ENCODE measurements at regions not wholly inside any gene's neighbourhood (a gene's known extent, or its start where the extent isn't known, plus 50 kb on each side); places are given as distances from the start of the nearest gene placed in this dataset.
"Not testable (repeated sequence)": the region's sequence is repeated elsewhere in the genome, so short reads cannot be mapped to it uniquely, and the experiment has no call there.

DNA sequence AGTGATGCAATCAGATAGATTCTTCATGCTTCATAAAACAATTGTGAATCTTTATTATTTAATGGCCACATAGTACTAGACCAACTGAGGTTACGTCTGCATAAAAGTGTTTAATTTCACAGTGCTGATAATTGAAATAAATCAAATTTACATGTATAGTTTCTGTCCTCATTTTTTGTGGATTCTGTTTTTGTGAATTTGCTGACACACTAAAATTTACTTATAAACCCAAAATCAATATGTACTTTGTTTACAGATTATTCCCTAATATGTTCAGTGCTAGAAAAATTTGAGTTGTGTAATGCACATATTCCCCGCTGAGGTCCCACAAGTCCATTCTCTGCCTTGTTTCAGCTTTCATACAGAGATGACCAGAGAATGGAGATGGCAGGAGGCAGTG is 759.8 kb downstream of the CENPC start:
- DNase-seq, result no peak
- Histone ChIP-seq H4K20me1 (ENCODE audit: insufficient read depth) (no peaks in the 10 kb centered on the region), H3K4me3 (ENCODE audit: low read depth in 2 of 2, low read length in 1 of 2) (no peak overlapping the region), H3K4me2 (no peak overlapping the region), H3K27ac (ENCODE audit: low read depth in 2 of 2, low read length in 1 of 2) (no peak overlapping the region), H3K9me2 (no peaks in the 10 kb centered on the region), H3F3A (replicated peaks; ENCODE audit: insufficient read depth) (no peaks in the 10 kb centered on the region), H3K36me3 (replicated peaks in 1 of 2; ENCODE audit: control insufficient read depth in 1 of 2, insufficient read depth in 2 of 2, low read length in 1 of 2) (no peaks in the 10 kb centered on the region), H3K27me3 (ENCODE audit: insufficient read depth) (no peaks in the 10 kb centered on the region), H3K9me3 (no peaks in the 10 kb centered on the region), H3K79me2 (ENCODE audit: insufficient read depth) (no peaks in the 10 kb centered on the region), H3K4me1 (ENCODE audit: control insufficient read depth in 1 of 2, insufficient read depth in 2 of 2, low read depth in 1 of 2, low read length in 1 of 2) (no peaks in the 10 kb centered on the region), H3K9ac (no peak overlapping the region), H2AFZ (ENCODE audit: low read depth) (no peak overlapping the region)
- TF ChIP-seq, protein P1, sequence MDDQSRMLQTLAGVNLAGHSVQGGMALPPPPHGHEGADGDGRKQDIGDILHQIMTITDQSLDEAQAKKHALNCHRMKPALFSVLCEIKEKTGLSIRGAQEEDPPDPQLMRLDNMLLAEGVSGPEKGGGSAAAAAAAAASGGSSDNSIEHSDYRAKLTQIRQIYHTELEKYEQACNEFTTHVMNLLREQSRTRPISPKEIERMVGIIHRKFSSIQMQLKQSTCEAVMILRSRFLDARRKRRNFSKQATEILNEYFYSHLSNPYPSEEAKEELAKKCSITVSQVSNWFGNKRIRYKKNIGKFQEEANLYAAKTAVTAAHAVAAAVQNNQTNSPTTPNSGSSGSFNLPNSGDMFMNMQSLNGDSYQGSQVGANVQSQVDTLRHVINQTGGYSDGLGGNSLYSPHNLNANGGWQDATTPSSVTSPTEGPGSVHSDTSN (IDR thresholded peaks at IDR 0.05), result no peak
- TF ChIP-seq FOXM1 (IDR thresholded peaks at IDR 0.05; ENCODE audit: low read depth), result no peak
- TF ChIP-seq CTCF (IDR thresholded peaks at IDR 0.05), result no peak
- no peak for TF ChIP-seq FOXJ3 (CRISPR knock-in tag; IDR thresholded peaks at IDR 0.05)
- TF ChIP-seq GATA2 (CRISPR knock-in tag; IDR thresholded peaks at IDR 0.05), result no peak
- TF ChIP-seq TAF1 (IDR thresholded peaks at IDR 0.05; ENCODE audit: borderline replicate concordance, low read depth, low read length), result no peak
- no peak for TF ChIP-seq EP300 (IDR thresholded peaks at IDR 0.05; ENCODE audit: borderline replicate concordance in 1 of 2, low read depth in 1 of 2, low read length in 1 of 2)
- TF ChIP-seq TEAD4 (IDR thresholded peaks at IDR 0.05; ENCODE audit: borderline replicate concordance, insufficient read depth), result no peak
- ChIA-PET CTCF (no interaction called here), POLR2A (no interaction called here)
- 12% methylated on average over 2 of the region's 2 CpGs for WGBS (ENCODE audit: low lambda C conversion rate)

- 41% methylated on average over 13 of the region's 18 CpGs for WGBS (ENCODE audit: low lambda C conversion rate)
- H3F3A ChIP-seq (replicated peaks; ENCODE audit: insufficient read depth); H3K4me3 ChIP-seq (ENCODE audit: low read depth in 2 of 2, low read length in 1 of 2); H3K9me3 ChIP-seq; H3K9ac ChIP-seq; H3K27ac ChIP-seq (ENCODE audit: low read depth in 2 of 2, low read length in 1 of 2); H4K20me1 ChIP-seq (ENCODE audit: insufficient read depth); H3K27me3 ChIP-seq (ENCODE audit: insufficient read depth); H3K36me3 ChIP-seq (replicated peaks in 1 of 2; ENCODE audit: control insufficient read depth in 1 of 2, insufficient read depth in 2 of 2, low read length in 1 of 2); H3K4me2 ChIP-seq; DNase-seq; H3K9me2 ChIP-seq; CTCF ChIA-PET; H3K79me2 ChIP-seq (ENCODE audit: insufficient read depth); POLR2A ChIA-PET; H2AFZ ChIP-seq (ENCODE audit: low read depth); H3K4me1 ChIP-seq (ENCODE audit: control insufficient read depth in 1 of 2, insufficient read depth in 2 of 2, low read depth in 1 of 2, low read length in 1 of 2): not testable (repeated sequence)
Observed at GRCh38 chr4:66782751-66783150, 762.6 kb downstream of the CENPC start.

- TF ChIP-seq CTCF (IDR thresholded peaks at IDR 0.05), result peak; percentile 21; the same call in 1 of the 2 replicates
- TF ChIP-seq, protein P2, sequence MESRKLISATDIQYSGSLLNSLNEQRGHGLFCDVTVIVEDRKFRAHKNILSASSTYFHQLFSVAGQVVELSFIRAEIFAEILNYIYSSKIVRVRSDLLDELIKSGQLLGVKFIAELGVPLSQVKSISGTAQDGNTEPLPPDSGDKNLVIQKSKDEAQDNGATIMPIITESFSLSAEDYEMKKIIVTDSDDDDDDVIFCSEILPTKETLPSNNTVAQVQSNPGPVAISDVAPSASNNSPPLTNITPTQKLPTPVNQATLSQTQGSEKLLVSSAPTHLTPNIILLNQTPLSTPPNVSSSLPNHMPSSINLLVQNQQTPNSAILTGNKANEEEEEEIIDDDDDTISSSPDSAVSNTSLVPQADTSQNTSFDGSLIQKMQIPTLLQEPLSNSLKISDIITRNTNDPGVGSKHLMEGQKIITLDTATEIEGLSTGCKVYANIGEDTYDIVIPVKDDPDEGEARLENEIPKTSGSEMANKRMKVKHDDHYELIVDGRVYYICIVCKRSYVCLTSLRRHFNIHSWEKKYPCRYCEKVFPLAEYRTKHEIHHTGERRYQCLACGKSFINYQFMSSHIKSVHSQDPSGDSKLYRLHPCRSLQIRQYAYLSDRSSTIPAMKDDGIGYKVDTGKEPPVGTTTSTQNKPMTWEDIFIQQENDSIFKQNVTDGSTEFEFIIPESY (IDR thresholded peaks at IDR 0.05; ENCODE audit: borderline replicate concordance, low read depth), result no peak
- H3K4me2 ChIP-seq, result no peak overlapping the region
- H3K4me1 ChIP-seq (ENCODE audit: control insufficient read depth in 1 of 2, insufficient read depth in 2 of 2, low read depth in 1 of 2, low read length in 1 of 2), result no peaks in the 10 kb centered on the region
- no peak overlapping the region for H3K27ac ChIP-seq (ENCODE audit: low read depth in 2 of 2, low read length in 1 of 2)
- H3K36me3 ChIP-seq (replicated peaks in 1 of 2; ENCODE audit: control insufficient read depth in 1 of 2, insufficient read depth in 2 of 2, low read length in 1 of 2), result no peaks in the 10 kb centered on the region
- H3K79me2 ChIP-seq (ENCODE audit: insufficient read depth), result no peaks in the 10 kb centered on the region
- H3K27me3 ChIP-seq (ENCODE audit: insufficient read depth), result no peaks in the 10 kb centered on the region
- H3K9me2 ChIP-seq, result no peaks in the 10 kb centered on the region
- H3F3A ChIP-seq (replicated peaks; ENCODE audit: insufficient read depth), result no peaks in the 10 kb centered on the region
- H4K20me1 ChIP-seq (ENCODE audit: insufficient read depth), result no peaks in the 10 kb centered on the region
- no peak for DNase-seq
- no peak overlapping the region for H3K4me3 ChIP-seq (ENCODE audit: low read depth in 2 of 2, low read length in 1 of 2)
- H3K9ac ChIP-seq, result no peak overlapping the region
- H2AFZ ChIP-seq (ENCODE audit: low read depth), result no peak overlapping the region
- ChIA-PET POLR2A (no interaction called here), CTCF (interaction anchor here (0.6 kb wide), 1 partner anchor 442 kb away, joined by 3 read pairs; no protein-coding TSS in a partner anchor)
- H3K9me3 ChIP-seq, result no peaks in the 10 kb centered on the region
- 2% methylated on average over 2 of the region's 2 CpGs for WGBS (ENCODE audit: low lambda C conversion rate)
Observed at GRCh38 chr4:66777097-66777496, 768.2 kb downstream of the CENPC start.

Measured in SK-N-SH (cell line).